HEK293 (cell line): ENCODE measurements at regions not wholly inside any gene's neighbourhood (a gene's known extent, or its start where the extent isn't known, plus 50 kb on each side); places are given as distances from the start of the nearest gene placed in this dataset.

Experiments
- AEBP2 ChIP-seq: fragments of 450-650 bp; formaldehyde crosslinking; IDR thresholded peaks from 2 replicates; pipeline ENCODE4 v1.5.1; 2016; ENCODE audit warnings: missing biosample characterization, missing genetic modification characterization, borderline replicate concordance
- GFI1B ChIP-seq: fragments of 450-650 bp; formaldehyde crosslinking; IDR thresholded peaks from 2 replicates; pipeline ENCODE4 v1.5.1; 2016; ENCODE audit warnings: missing biosample characterization, missing genetic modification characterization
- MZF1 ChIP-seq: fragments of 450-650 bp; formaldehyde crosslinking; IDR thresholded peaks from 2 replicates; pipeline ENCODE4 v1.5.1; 2017; ENCODE audit warnings: missing biosample characterization, missing genetic modification characterization, borderline replicate concordance
- SP7 ChIP-seq: fragments of 450-650 bp; formaldehyde crosslinking; IDR thresholded peaks from 2 replicates; pipeline ENCODE4 v1.5.1; 2016; ENCODE audit warnings: missing biosample characterization, missing genetic modification characterization
- TCF7L2 ChIP-seq: IDR thresholded peaks from 2 replicates; pipeline ENCODE4 v1.6.1; 2011; ENCODE audit warnings: low read depth, mild to moderate bottlenecking, inconsistent platforms, low read length, moderate library complexity, borderline replicate concordance
- ZBTB1 ChIP-seq: fragments of 450-650 bp; formaldehyde crosslinking; IDR thresholded peaks from 2 replicates; pipeline ENCODE4 v1.5.1; 2016; ENCODE audit warnings: missing biosample characterization, missing genetic modification characterization
- ZBTB21 ChIP-seq: fragments of 450-650 bp; formaldehyde crosslinking; IDR thresholded peaks from 2 replicates; pipeline ENCODE4 v1.5.1; 2017; ENCODE audit warnings: missing biosample characterization, missing genetic modification characterization
- ZBTB8A ChIP-seq: fragments of 450-650 bp; formaldehyde crosslinking; IDR thresholded peaks from 2 replicates; pipeline ENCODE4 v1.5.1; 2016; ENCODE audit warnings: missing biosample characterization, missing genetic modification characterization
- ZNF202 ChIP-seq: fragments of 450-650 bp; formaldehyde crosslinking; IDR thresholded peaks from 2 replicates; pipeline ENCODE4 v1.5.1; 2016; ENCODE audit warnings: missing biosample characterization, missing genetic modification characterization, borderline replicate concordance
- ZNF214 ChIP-seq: fragments of 450-650 bp; formaldehyde crosslinking; IDR thresholded peaks from 2 replicates; pipeline ENCODE4 v1.5.1; 2017; ENCODE audit warnings: missing biosample characterization, mild to moderate bottlenecking, missing genetic modification characterization, borderline replicate concordance
- ZNF280D ChIP-seq: fragments of 450-650 bp; formaldehyde crosslinking; IDR thresholded peaks from 2 replicates; pipeline ENCODE4 v1.5.1; 2016; ENCODE audit warnings: missing biosample characterization, missing genetic modification characterization
- ZNF292 ChIP-seq: fragments of 450-650 bp; formaldehyde crosslinking; IDR thresholded peaks from 2 replicates; pipeline ENCODE4 v1.5.1; 2016; ENCODE audit warnings: low read depth, missing biosample characterization, missing genetic modification characterization, borderline replicate concordance
- ZNF302 ChIP-seq: fragments of 450-650 bp; formaldehyde crosslinking; IDR thresholded peaks from 2 replicates; pipeline ENCODE4 v1.5.1; 2016; ENCODE audit warnings: missing biosample characterization, missing genetic modification characterization, low read depth
- ZNF404 ChIP-seq: fragments of 450-650 bp; formaldehyde crosslinking; IDR thresholded peaks from 2 replicates; pipeline ENCODE4 v1.5.1; 2017; ENCODE audit warnings: missing biosample characterization, missing genetic modification characterization
- ZNF473 ChIP-seq: fragments of 450-650 bp; formaldehyde crosslinking; IDR thresholded peaks from 2 replicates; pipeline ENCODE4 v1.5.1; 2017; ENCODE audit warnings: missing biosample characterization, missing genetic modification characterization
- ZNF510 ChIP-seq: fragments of 450-650 bp; formaldehyde crosslinking; IDR thresholded peaks from 2 replicates; pipeline ENCODE4 v1.5.1; 2018; ENCODE audit warnings: mild to moderate bottlenecking, missing genetic modification characterization, missing biosample characterization; ENCODE audit not compliant: insufficient replicate concordance
- ZNF529 ChIP-seq: fragments of 450-650 bp; formaldehyde crosslinking; IDR thresholded peaks from 2 replicates; pipeline ENCODE4 v1.5.1; 2017; ENCODE audit warnings: missing genetic modification characterization, missing biosample characterization; ENCODE audit not compliant: insufficient replicate concordance
- ZNF530 ChIP-seq: fragments of 450-650 bp; formaldehyde crosslinking; IDR thresholded peaks from 2 replicates; pipeline ENCODE4 v1.5.1; 2016; ENCODE audit warnings: low read depth, missing biosample characterization, missing genetic modification characterization
- ZNF555 ChIP-seq: fragments of 450-650 bp; formaldehyde crosslinking; conservative IDR thresholded peaks from 2 replicates; pipeline ENCODE4 v1.5.1; 2017; ENCODE audit warnings: missing biosample characterization, mild to moderate bottlenecking, missing genetic modification characterization, inconsistent platforms
- ZNF560 ChIP-seq: fragments of 450-650 bp; formaldehyde crosslinking; IDR thresholded peaks from 2 replicates; pipeline ENCODE4 v1.5.1; 2017; ENCODE audit warnings: missing biosample characterization, missing genetic modification characterization, borderline replicate concordance
- ZNF561 ChIP-seq: fragments of 450-650 bp; IDR thresholded peaks from 2 replicates; pipeline ENCODE4 v1.5.1; 2018; ENCODE audit warnings: missing biosample characterization, missing genetic modification characterization, borderline replicate concordance
- ZNF600 ChIP-seq: fragments of 450-650 bp; formaldehyde crosslinking; IDR thresholded peaks from 2 replicates; pipeline ENCODE4 v1.5.1; 2016; ENCODE audit warnings: missing biosample characterization, missing genetic modification characterization
- TF ChIP-seq, protein P1 (sequence below): fragments of 450-650 bp; formaldehyde crosslinking; conservative IDR thresholded peaks from 2 replicates; pipeline ENCODE4 v1.5.1; 2016; ENCODE audit warnings: low read depth, missing biosample characterization, missing genetic modification characterization
- TF ChIP-seq, protein P2 (sequence below): fragments of 450-650 bp; formaldehyde crosslinking; IDR thresholded peaks from 2 replicates; pipeline ENCODE4 v1.5.1; 2016; ENCODE audit warnings: missing biosample characterization, missing genetic modification characterization

GRCh38 chr1:232893481-232894313 lies 56.7 kb upstream of the NTPCR start (continued):
- TF ChIP-seq GFI1B, result 0 out of 2 replicates have a peak, but pooled peaks have one; percentile 27
- TF ChIP-seq ZNF555 (tag by site-specific recombination), result peak; percentile 93
- 0 out of 2 replicates have a peak, but pooled peaks have one; percentile 76 for TF ChIP-seq ZNF292 (tag by site-specific recombination)
- 0 out of 2 replicates have a peak, but pooled peaks have one; percentile 55 for TF ChIP-seq ZNF404 (tag by site-specific recombination)
- peak; percentile 76 for TF ChIP-seq ZNF529 (tag by site-specific recombination)
- TF ChIP-seq ZNF510, result peak; percentile 89
- TF ChIP-seq ZBTB1, result 0 out of 2 replicates have a peak, but pooled peaks have one; percentile 38
- TF ChIP-seq AEBP2, result peak; percentile 47; the same call in 1 of the 2 replicates
- TF ChIP-seq ZNF561 (tag by site-specific recombination), result no peak
- peak; percentile 95; the same call in 1 of the 2 replicates for TF ChIP-seq ZNF202 (tag by site-specific recombination)
- peak; percentile 64; the same call in 1 of the 2 replicates for TF ChIP-seq ZBTB21
- no peak for TF ChIP-seq ZNF280D
- TF ChIP-seq ZNF530 (tag by site-specific recombination), result 0 out of 2 replicates have a peak, but pooled peaks have one; percentile 48
- peak; percentile 86; the same call in 1 of the 2 replicates for TF ChIP-seq ZNF560 (tag by site-specific recombination)
- peak; percentile 79 for TF ChIP-seq ZBTB8A (tag by site-specific recombination)
- TF ChIP-seq, protein P1, sequence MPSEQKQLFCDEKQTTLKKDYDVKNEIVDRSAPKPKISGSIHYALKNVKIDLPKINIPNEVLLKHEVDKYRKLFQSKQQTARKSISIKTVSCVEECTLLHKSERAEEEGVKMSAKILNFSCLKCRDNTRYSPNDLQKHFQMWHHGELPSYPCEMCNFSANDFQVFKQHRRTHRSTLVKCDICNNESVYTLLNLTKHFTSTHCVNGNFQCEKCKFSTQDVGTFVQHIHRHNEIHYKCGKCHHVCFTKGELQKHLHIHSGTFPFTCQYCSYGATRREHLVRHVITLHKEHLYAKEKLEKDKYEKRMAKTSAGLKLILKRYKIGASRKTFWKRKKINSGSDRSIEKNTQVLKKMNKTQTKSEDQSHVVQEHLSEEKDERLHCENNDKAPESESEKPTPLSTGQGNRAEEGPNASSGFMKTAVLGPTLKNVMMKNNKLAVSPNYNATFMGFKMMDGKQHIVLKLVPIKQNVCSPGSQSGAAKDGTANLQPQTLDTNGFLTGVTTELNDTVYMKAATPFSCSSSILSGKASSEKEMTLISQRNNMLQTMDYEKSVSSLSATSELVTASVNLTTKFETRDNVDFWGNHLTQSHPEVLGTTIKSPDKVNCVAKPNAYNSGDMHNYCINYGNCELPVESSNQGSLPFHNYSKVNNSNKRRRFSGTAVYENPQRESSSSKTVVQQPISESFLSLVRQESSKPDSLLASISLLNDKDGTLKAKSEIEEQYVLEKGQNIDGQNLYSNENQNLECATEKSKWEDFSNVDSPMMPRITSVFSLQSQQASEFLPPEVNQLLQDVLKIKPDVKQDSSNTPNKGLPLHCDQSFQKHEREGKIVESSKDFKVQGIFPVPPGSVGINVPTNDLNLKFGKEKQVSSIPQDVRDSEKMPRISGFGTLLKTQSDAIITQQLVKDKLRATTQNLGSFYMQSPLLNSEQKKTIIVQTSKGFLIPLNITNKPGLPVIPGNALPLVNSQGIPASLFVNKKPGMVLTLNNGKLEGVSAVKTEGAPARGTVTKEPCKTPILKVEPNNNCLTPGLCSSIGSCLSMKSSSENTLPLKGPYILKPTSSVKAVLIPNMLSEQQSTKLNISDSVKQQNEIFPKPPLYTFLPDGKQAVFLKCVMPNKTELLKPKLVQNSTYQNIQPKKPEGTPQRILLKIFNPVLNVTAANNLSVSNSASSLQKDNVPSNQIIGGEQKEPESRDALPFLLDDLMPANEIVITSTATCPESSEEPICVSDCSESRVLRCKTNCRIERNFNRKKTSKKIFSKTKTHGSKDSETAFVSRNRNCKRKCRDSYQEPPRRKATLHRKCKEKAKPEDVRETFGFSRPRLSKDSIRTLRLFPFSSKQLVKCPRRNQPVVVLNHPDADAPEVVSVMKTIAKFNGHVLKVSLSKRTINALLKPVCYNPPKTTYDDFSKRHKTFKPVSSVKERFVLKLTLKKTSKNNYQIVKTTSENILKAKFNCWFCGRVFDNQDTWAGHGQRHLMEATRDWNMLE (tag by site-specific recombination), result peak; percentile 91
- TF ChIP-seq, protein P2, sequence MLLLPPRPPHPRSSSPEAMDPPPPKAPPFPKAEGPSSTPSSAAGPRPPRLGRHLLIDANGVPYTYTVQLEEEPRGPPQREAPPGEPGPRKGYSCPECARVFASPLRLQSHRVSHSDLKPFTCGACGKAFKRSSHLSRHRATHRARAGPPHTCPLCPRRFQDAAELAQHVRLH (tag by site-specific recombination), result 0 out of 2 replicates have a peak, but pooled peaks have one; percentile 59
- TF ChIP-seq ZNF302 (tag by site-specific recombination), result no peak
- TF ChIP-seq SP7 (tag by site-specific recombination), result no peak
- no peak for TF ChIP-seq ZNF473
- no peak for TF ChIP-seq TCF7L2
- TF ChIP-seq ZNF214 (tag by site-specific recombination), result peak; percentile 45; the same call in 1 of the 2 replicates
- peak; percentile 43; the same call in 1 of the 2 replicates for TF ChIP-seq MZF1 (tag by site-specific recombination)
- no peak for TF ChIP-seq ZNF600 (tag by site-specific recombination)
